BE2C (cell line): ENCODE measurements at regions not wholly inside any gene's neighbourhood (a gene's known extent, or its start where the extent isn't known, plus 50 kb on each side); places are given as distances from the start of the nearest gene placed in this dataset.

Source experiments
- DNase-seq: peaks from one replicate; pipeline ENCODE4 v3.0.0-alpha.2; 2020
- H3K27me3 ChIP-seq: fragments of 250-450 bp; sonication (Bioruptor Pico); 2 replicates; pipeline ENCODE4 v1.5.1; 2020; ENCODE audit warnings: mild to moderate bottlenecking
- H3K36me3 ChIP-seq: fragments of 250-450 bp; sonication (Bioruptor Pico); 2 replicates; pipeline ENCODE4 v1.5.1; 2020; ENCODE audit warnings: mild to moderate bottlenecking
- H3K4me1 ChIP-seq: fragments of 250-450 bp; sonication (Bioruptor Pico); 2 replicates; pipeline ENCODE4 v1.5.1; 2020
- H3K4me3 ChIP-seq: 2 replicates; pipeline ENCODE4 v1.5.1; 2011; ENCODE audit warnings: low read depth, low read length
- H3K9me3 ChIP-seq: fragments of 250-450 bp; sonication (Bioruptor Pico); 2 replicates; pipeline ENCODE4 v1.5.1; 2020
- CTCF ChIP-seq: IDR thresholded peaks from 2 replicates; pipeline ENCODE4 v1.5.1; 2012; ENCODE audit warnings: mild to moderate bottlenecking, low read depth, low read length

- Histone ChIP-seq H3K9me3 (no peaks in the 10 kb centered on the region), H3K27me3 (peaks cover 12% of the 10 kb centered on the region), H3K36me3 (no peaks in the 10 kb centered on the region), H3K4me1 (no peaks in the 10 kb centered on the region), H3K4me3 (no peak overlapping the region)
- no peak for TF ChIP-seq CTCF
- no peak for DNase-seq
Measured at GRCh38 chr5:159638481-159638880, 277.8 kb upstream of the ADRA1B start.

GRCh38 chr5:159638954-159639559 is 277.2 kb upstream of the ADRA1B start:
- no peak for DNase-seq
- TF ChIP-seq CTCF = no peak
- H3K9me3 ChIP-seq = no peaks in the 10 kb centered on the region

DNA sequence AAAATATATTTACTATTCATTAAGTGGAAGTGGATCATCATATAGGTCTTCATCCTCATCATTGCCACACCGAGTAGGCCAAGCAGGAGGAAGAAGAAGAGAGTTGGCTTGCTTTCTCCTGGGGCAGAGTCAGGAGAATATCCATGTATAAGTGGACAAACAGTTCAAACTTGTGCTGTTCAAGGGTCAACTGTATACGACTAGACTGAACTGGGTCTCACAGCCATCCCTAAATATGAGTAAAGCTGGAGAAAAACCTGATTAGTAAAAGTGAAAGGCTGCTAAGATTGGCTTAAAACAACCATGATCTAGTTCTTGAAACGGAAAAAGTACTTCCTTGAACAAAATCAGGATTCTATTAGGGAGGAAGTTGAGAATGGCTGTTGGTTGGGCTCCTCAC is 276.7 kb upstream of the ADRA1B start:
- Histone ChIP-seq H3K9me3 (no peaks in the 10 kb centered on the region), H3K4me1 (no peaks in the 10 kb centered on the region), H3K4me3 (no peak overlapping the region), H3K36me3 (no peaks in the 10 kb centered on the region), H3K27me3 (peaks cover 12% of the 10 kb centered on the region)
- TF ChIP-seq CTCF = no peak
- DNase-seq = no peak

More at GRCh38 chr5:159638954-159639559, 277.2 kb upstream of the ADRA1B start:
- H3K36me3 ChIP-seq = no peaks in the 10 kb centered on the region
- H3K27me3 ChIP-seq = peaks cover 12% of the 10 kb centered on the region
- no peaks in the 10 kb centered on the region for H3K4me1 ChIP-seq
- no peak overlapping the region for H3K4me3 ChIP-seq

DNA sequence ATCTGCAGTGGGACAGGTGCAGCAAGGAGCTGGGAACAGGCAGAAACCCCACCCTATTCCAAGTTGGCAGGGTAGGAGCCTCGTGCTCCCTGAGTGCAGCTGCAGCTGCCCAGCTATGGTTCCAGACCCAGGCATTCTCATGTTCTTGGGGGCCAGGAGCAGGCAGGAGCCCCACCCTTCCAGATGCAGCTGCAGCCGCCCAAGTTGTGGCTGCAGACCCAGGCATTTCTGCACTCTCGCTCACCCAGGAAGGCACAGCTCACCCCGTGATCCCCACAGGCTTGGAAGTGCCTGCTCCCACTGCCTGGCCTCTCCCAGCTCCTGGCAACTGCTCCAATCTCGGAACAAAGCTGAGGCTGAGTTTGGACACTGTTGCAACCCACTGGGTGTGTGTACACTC is 275.8 kb upstream of the ADRA1B start:
- H3K4me1 ChIP-seq = no peaks in the 10 kb centered on the region
- no peak overlapping the region for H3K4me3 ChIP-seq
- peaks cover 12% of the 10 kb centered on the region for H3K27me3 ChIP-seq
- TF ChIP-seq CTCF = no peak
- H3K36me3 ChIP-seq = no peaks in the 10 kb centered on the region
- DNase-seq = no peak
- no peaks in the 10 kb centered on the region for H3K9me3 ChIP-seq

DNA sequence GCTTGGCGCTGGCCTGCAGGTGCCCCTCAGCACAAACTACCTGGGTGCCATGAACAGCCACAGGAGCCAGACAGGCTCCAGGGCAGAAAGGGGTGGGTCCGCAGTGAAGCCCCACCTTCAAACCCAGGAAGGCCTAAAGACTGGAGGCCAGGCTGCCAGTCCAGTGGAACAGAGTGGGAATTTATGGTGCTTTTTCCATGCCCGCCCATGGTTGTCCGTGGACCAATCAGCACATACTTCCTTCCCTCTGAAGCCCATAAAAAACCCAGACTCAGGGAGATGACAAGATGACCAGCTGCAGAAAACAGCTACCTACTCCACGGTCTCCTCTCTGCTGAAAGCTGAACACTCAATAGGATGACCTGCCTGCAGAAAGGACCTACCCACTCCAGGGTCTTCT is 275.4 kb upstream of the ADRA1B start:
- H3K36me3 ChIP-seq = no peaks in the 10 kb centered on the region
- no peak overlapping the region for H3K4me3 ChIP-seq
- H3K4me1 ChIP-seq = no peaks in the 10 kb centered on the region
- TF ChIP-seq CTCF = no peak
- DNase-seq = no peak
- peaks cover 12% of the 10 kb centered on the region for H3K27me3 ChIP-seq
- no peaks in the 10 kb centered on the region for H3K9me3 ChIP-seq

DNA sequence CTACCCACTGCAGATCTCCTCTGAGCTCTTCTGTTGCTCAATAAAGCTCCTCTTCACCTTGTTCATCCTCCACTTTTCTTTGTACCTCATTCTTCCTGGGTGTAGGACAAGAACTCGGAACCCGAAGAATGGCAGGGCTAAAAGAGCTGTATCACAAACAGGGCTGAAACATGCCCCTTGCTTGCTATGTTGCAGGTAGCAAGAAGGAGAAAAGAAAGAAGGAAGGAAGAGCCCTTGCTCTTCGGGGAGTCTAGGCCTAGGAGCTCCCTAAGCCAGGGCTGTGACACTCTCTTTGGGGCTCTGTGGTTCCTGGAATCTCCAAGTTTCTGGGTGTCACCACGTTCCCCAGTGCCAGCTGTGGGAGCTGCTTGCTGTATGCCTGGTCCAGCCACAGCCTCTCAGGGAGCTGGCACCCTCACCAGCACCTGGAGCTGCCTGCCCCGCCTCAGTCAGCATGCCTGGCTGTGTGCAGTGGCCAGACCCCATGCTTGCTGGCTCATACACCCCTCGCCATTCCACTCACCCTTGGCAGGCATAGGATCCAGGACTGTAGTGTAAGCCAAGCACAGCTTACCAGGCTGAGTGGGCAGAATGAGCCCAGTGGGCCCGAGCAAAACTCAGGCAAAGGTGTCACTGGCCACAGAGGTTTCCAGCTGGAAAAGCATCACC is 274.8 kb upstream of the ADRA1B start:
- TF ChIP-seq CTCF = no peak
- Histone ChIP-seq H3K4me1 (no peaks in the 10 kb centered on the region), H3K9me3 (no peaks in the 10 kb centered on the region), H3K4me3 (no peak overlapping the region), H3K36me3 (no peaks in the 10 kb centered on the region), H3K27me3 (peaks cover 12% of the 10 kb centered on the region)
- no peak for DNase-seq
